Mammary epithelial cell (primary cell): ENCODE measurements at regions not wholly inside any gene's neighbourhood (a gene's known extent, or its start where the extent isn't known, plus 50 kb on each side); places are given as distances from the start of the nearest gene placed in this dataset.

ENCODE experiments used
- CTCF ChIP-seq, 2 donors: IDR thresholded peaks in 1 of 2; conservative IDR thresholded peaks in 1 of 2; 2 replicates each; pipeline ENCODE4 v1.5.1; 2011 to 2012; ENCODE audit warnings: inconsistent platforms in 2 of 2, low read length in 2 of 2, mild to moderate bottlenecking in 2 of 2, control low read depth in 1 of 2, low read depth in 1 of 2; ENCODE audit not compliant: insufficient read depth in 1 of 2; ENCODE audit errors: extremely low read depth in 1 of 2
- EZH2 ChIP-seq: IDR thresholded peaks from 2 replicates; pipeline ENCODE4 v1.6.1; 2012; ENCODE audit warnings: low read length, inconsistent platforms, borderline replicate concordance

DNA sequence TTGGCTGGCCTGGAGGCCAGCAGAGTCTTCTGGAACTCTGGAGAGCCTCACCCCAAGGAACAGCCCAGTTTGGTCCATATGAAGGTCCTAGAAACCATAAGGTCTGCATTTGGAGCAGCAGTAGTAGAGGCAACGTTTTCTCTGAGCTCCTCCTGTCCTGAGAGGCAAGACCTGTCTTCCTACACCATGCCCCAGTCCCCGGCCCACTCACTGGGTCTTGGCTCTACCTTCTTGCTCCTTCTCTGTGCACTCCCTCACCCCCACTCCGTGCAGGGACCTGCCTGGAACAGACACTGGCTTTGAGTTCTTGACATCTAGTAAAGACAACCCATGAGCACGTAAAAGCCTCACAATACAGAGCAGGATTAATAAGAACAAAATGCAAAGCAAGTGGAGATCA, 76.6 kb downstream of the CHRD start:
- no peak for TF ChIP-seq CTCF (conservative IDR thresholded peaks at IDR 0.05 in 1 of 2, IDR thresholded peaks at IDR 0.05 in 1 of 2; ENCODE audit: extremely low read depth in 1 of 2, insufficient read depth in 1 of 2, low read depth in 1 of 2, low read length in 2 of 2)
- TF ChIP-seq EZH2, result no peak
